SK-N-SH (cell line): ENCODE measurements at regions not wholly inside any gene's neighbourhood (a gene's known extent, or its start where the extent isn't known, plus 50 kb on each side); places are given as distances from the start of the nearest gene placed in this dataset.

Source experiments
- CTCF ChIA-PET: fragments of 300-600, 350-600 bp; formaldehyde crosslinking; extraction: SDS; loops from one replicate; lab custom pipeline; 2021; lab: Yijun Ruan, JAX
- POLR2A ChIA-PET: fragments of 350-600 bp; sonication (Branson Sonifier 250); formaldehyde crosslinking; extraction: SDS; loops from one replicate; lab custom pipeline; 2020; ENCODE audit warnings: antibody characterized with exemption, inconsistent platforms; lab: Yijun Ruan, JAX
- DNase-seq: peaks from one replicate; pipeline ENCODE4 v3.0.0; 2012
- H2AFZ ChIP-seq: fragments of 200-600 bp; sonication (generic); 2 replicates; pipeline ENCODE4 v1.8.1; 2016; ENCODE audit warnings: antibody characterized with exemption, mild to moderate bottlenecking, low read depth
- H3F3A ChIP-seq: fragments of 200-600 bp; sonication (generic); replicated peaks from 2 replicates; pipeline ENCODE3; 2016; ENCODE audit warnings: antibody characterized with exemption, mild to moderate bottlenecking; ENCODE audit not compliant: insufficient read depth
- H3K27ac ChIP-seq, 2 experiments: fragments of 200-500 bp in 1 of 2; fragments of 200-600 bp in 1 of 2; sonication (Bioruptor generic) in 1 of 2; sonication (generic), shearing (Covaris generic) in 1 of 2; 2 replicates each; pipeline versions ENCODE4 v1.5.1 to v1.6.1; 2014 to 2016; ENCODE audit warnings: low read depth in 2 of 2, inconsistent platforms in 1 of 2, low read length in 1 of 2, mild to moderate bottlenecking in 1 of 2, mixed read lengths in 1 of 2
- H3K27me3 ChIP-seq: fragments of 200-600 bp; sonication (generic), shearing (Covaris generic); 2 replicates; pipeline ENCODE4 v1.6.1; 2016; ENCODE audit warnings: mixed run types; ENCODE audit not compliant: insufficient read depth
- H3K36me3 ChIP-seq, 2 experiments: fragments of 200-500 bp in 1 of 2; fragments of 200-600 bp in 1 of 2; sonication (Bioruptor generic) in 1 of 2; sonication (generic) in 1 of 2; replicated peaks in 1 of 2; 2 replicates each; pipeline versions ENCODE3 to v1.5.1; 2014 to 2016; ENCODE audit warnings: low read length in 1 of 2, mild to moderate bottlenecking in 1 of 2; ENCODE audit not compliant: insufficient read depth in 2 of 2, control insufficient read depth in 1 of 2
- H3K4me1 ChIP-seq, 2 experiments: fragments of 200-500 bp in 1 of 2; fragments of 200-600 bp in 1 of 2; sonication (Bioruptor generic) in 1 of 2; sonication (generic), shearing (Covaris generic) in 1 of 2; 2 replicates each; pipeline versions ENCODE4 v1.5.1 to v1.6.1; 2014 to 2016; ENCODE audit warnings: low read depth in 1 of 2, low read length in 1 of 2, mixed run types in 1 of 2; ENCODE audit not compliant: insufficient read depth in 2 of 2, control insufficient read depth in 1 of 2
- H3K4me2 ChIP-seq: fragments of 200-600 bp; sonication (generic), shearing (Covaris generic); 2 replicates; pipeline ENCODE4 v1.6.1; 2017; ENCODE audit warnings: mixed run types
- H3K4me3 ChIP-seq, 2 experiments: fragments of 200-500 bp in 1 of 2; fragments of 200-600 bp in 1 of 2; sonication (Bioruptor generic) in 1 of 2; sonication (generic), shearing (Covaris generic) in 1 of 2; 2 replicates each; pipeline versions ENCODE4 v1.5.1 to v1.8.1; 2014 to 2016; ENCODE audit warnings: low read depth in 2 of 2, inconsistent platforms in 1 of 2, low read length in 1 of 2, mild to moderate bottlenecking in 1 of 2, mixed read lengths in 1 of 2, moderate library complexity in 1 of 2
- H3K79me2 ChIP-seq: fragments of 200-600 bp; sonication (generic); 2 replicates; pipeline ENCODE4 v1.8.1; 2017; ENCODE audit warnings: mild to moderate bottlenecking; ENCODE audit not compliant: insufficient read depth
- H3K9ac ChIP-seq: fragments of 200-600 bp; sonication (generic); 2 replicates; pipeline ENCODE4 v1.6.1; 2017; ENCODE audit warnings: mixed run types
- H3K9me2 ChIP-seq: fragments of 200-600 bp; sonication (generic); 2 replicates; pipeline ENCODE4 v1.6.1; 2017; ENCODE audit warnings: mixed run types
- H3K9me3 ChIP-seq: fragments of 200-600 bp; sonication (generic); 2 replicates; pipeline ENCODE4 v1.6.1; 2017; ENCODE audit warnings: mixed run types, mild to moderate bottlenecking, moderate library complexity
- H4K20me1 ChIP-seq: fragments of 200-600 bp; sonication (generic); 2 replicates; pipeline ENCODE4 v1.6.1; 2017; ENCODE audit warnings: mild to moderate bottlenecking, mixed run types; ENCODE audit not compliant: insufficient read depth
- CHD2 ChIP-seq: fragments of 150-350 bp; IDR thresholded peaks from 2 replicates; pipeline ENCODE4 v1.6.1; 2018; ENCODE audit warnings: low read length; ENCODE audit not compliant: partially characterized antibody
- EP300 ChIP-seq, 2 experiments: IDR thresholded peaks; 2 replicates each; pipeline versions ENCODE4 v1.4.0 to v1.6.1; 2012; ENCODE audit warnings: borderline replicate concordance in 1 of 2, low read depth in 1 of 2, low read length in 1 of 2
- FOSL2 ChIP-seq: IDR thresholded peaks from 2 replicates; pipeline ENCODE4 v1.4.0; 2012; ENCODE audit warnings: low read depth, mild to moderate bottlenecking, moderate library complexity, borderline replicate concordance
- FOXJ3 ChIP-seq: sonication (generic); formaldehyde crosslinking; IDR thresholded peaks from 2 replicates; pipeline ENCODE4 v1.5.1; 2020; ENCODE audit warnings: mild to moderate bottlenecking, missing genetic modification reagents
- FOXM1 ChIP-seq: IDR thresholded peaks from 2 replicates; pipeline ENCODE4 v1.4.0; 2012; ENCODE audit warnings: low read depth, mild to moderate bottlenecking
- GABPA ChIP-seq: IDR thresholded peaks from 2 replicates; pipeline ENCODE4 v1.4.0; 2012; ENCODE audit warnings: low read depth, mild to moderate bottlenecking
- JUND ChIP-seq: IDR thresholded peaks from 2 replicates; pipeline ENCODE4 v1.4.0; 2012
- PBX3 ChIP-seq: IDR thresholded peaks from 2 replicates; pipeline ENCODE4; 2012
- POLR2AphosphoS5 ChIP-seq: IDR thresholded peaks from 2 replicates; pipeline ENCODE4 v1.6.1; 2012; ENCODE audit warnings: low read depth, low read length
- RAD21 ChIP-seq: IDR thresholded peaks from 2 replicates; pipeline ENCODE4 v1.6.1; 2012; ENCODE audit warnings: mild to moderate bottlenecking, low read length
- RFX5 ChIP-seq: IDR thresholded peaks from 2 replicates; pipeline ENCODE4 v1.6.1; 2012; ENCODE audit warnings: mild to moderate bottlenecking, improper control_type of control experiment, low read length
- TCF12 ChIP-seq: IDR thresholded peaks from 2 replicates; pipeline ENCODE4 v1.4.0; 2012
- USF1 ChIP-seq: IDR thresholded peaks from 2 replicates; pipeline ENCODE4 v1.4.0; 2012; ENCODE audit warnings: low read depth, borderline replicate concordance
- YY1 ChIP-seq: IDR thresholded peaks from 2 replicates; pipeline ENCODE4 v1.4.0; 2012; ENCODE audit warnings: low read depth, mild to moderate bottlenecking
- WGBS: methylation state at CpG from one replicate; pipeline ENCODE4 v1.1.6; 2017; ENCODE audit warnings: low lambda C conversion rate; 5-methylcytosine and 5-hydroxymethylcytosine counted together
- TF ChIP-seq, protein P1 (sequence below): IDR thresholded peaks from 2 replicates; pipeline ENCODE4 v1.4.0; 2012; ENCODE audit warnings: low read depth
- TF ChIP-seq, protein P2 (sequence below): IDR thresholded peaks from 2 replicates; pipeline ENCODE4 v1.4.0; 2012; ENCODE audit warnings: low read depth, borderline replicate concordance

- no peak for TF ChIP-seq USF1
- TF ChIP-seq CHD2, result no peak
Measured at GRCh38 chr13:61685682-61686012, 270.0 kb upstream of the PCDH20 start (continued).

DNA sequence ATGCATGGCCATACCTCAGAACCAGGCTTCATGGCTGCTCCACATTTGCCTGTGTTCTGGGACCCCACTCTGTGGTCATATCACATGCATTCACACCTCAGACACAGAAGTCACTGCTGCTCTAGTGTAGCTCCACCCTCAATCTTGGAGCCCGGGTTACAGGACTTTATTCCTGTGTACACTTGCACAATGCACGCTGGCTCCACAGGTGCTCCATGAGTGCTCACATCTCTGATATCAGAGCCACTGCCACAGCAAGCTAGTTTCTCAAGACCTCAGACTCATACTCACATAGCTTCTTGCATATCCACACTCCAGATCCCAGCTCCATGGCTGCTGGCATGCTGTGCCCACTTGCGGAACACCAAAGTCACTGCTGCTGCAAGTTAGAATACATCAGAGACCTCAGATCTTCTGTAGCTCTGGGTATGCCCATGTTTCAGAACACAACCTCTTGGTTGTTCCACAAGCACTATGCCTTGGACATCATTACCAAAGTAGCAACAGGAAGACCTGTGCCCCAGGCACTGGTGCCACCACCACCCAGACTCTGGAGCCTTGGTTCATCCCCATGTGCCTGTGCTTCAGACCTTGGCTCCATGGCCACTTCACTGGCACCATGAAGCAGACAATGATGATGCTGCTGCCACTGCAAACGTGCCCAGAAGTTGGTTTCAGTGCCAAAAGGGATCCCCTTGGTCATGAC, 269.5 kb upstream of the PCDH20 start:
- Histone ChIP-seq H3F3A (no peaks in the 10 kb centered on the region), H3K27me3 (no peaks in the 10 kb centered on the region), H3K4me1 (no peaks in the 10 kb centered on the region), H3K9me3 (no peaks in the 10 kb centered on the region), H3K9me2 (no peaks in the 10 kb centered on the region), H3K36me3 (no peaks in the 10 kb centered on the region), H3K9ac (no peak overlapping the region), H3K4me2 (no peak overlapping the region), H3K4me3 (no peak overlapping the region), H4K20me1 (no peaks in the 10 kb centered on the region), H3K27ac (no peak overlapping the region), H3K79me2 (no peaks in the 10 kb centered on the region), H2AFZ (no peak overlapping the region)
- ChIA-PET CTCF (interaction anchor here (0.7 to 1.5 kb wide), 8 partner anchors 11 to 1231 kb away, joined by 3 to 6 read pairs (median 3); no protein-coding TSS in a partner anchor), POLR2A (no interaction called here)
- 29% methylated on average over 4 of the region's 4 CpGs for WGBS
- TF ChIP-seq FOXM1, result no peak
- TF ChIP-seq FOXJ3 (CRISPR knock-in tag), result no peak
- TF ChIP-seq USF1, result no peak
- no peak for TF ChIP-seq JUND
- TF ChIP-seq EP300 (IDR thresholded peaks at IDR 0.05; ENCODE audit: borderline replicate concordance in 1 of 2, low read depth in 1 of 2, low read length in 1 of 2), result no peak
- TF ChIP-seq, protein P1, sequence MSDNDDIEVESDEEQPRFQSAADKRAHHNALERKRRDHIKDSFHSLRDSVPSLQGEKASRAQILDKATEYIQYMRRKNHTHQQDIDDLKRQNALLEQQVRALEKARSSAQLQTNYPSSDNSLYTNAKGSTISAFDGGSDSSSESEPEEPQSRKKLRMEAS, result no peak
- no peak for TF ChIP-seq YY1
- no peak for TF ChIP-seq PBX3
- TF ChIP-seq RAD21, result no peak
- TF ChIP-seq FOSL2, result no peak
- no peak for TF ChIP-seq TCF12
- TF ChIP-seq, protein P2, sequence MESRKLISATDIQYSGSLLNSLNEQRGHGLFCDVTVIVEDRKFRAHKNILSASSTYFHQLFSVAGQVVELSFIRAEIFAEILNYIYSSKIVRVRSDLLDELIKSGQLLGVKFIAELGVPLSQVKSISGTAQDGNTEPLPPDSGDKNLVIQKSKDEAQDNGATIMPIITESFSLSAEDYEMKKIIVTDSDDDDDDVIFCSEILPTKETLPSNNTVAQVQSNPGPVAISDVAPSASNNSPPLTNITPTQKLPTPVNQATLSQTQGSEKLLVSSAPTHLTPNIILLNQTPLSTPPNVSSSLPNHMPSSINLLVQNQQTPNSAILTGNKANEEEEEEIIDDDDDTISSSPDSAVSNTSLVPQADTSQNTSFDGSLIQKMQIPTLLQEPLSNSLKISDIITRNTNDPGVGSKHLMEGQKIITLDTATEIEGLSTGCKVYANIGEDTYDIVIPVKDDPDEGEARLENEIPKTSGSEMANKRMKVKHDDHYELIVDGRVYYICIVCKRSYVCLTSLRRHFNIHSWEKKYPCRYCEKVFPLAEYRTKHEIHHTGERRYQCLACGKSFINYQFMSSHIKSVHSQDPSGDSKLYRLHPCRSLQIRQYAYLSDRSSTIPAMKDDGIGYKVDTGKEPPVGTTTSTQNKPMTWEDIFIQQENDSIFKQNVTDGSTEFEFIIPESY, result no peak
- TF ChIP-seq POLR2AphosphoS5, result no peak
- no peak for TF ChIP-seq GABPA
- no peak for TF ChIP-seq RFX5
- DNase-seq, result no peak
